ENCODE measurements at regions not wholly inside any gene's neighbourhood (a gene's known extent, or its start where the extent isn't known, plus 50 kb on each side); places are given as distances from the start of the nearest gene placed in this dataset.

DNA sequence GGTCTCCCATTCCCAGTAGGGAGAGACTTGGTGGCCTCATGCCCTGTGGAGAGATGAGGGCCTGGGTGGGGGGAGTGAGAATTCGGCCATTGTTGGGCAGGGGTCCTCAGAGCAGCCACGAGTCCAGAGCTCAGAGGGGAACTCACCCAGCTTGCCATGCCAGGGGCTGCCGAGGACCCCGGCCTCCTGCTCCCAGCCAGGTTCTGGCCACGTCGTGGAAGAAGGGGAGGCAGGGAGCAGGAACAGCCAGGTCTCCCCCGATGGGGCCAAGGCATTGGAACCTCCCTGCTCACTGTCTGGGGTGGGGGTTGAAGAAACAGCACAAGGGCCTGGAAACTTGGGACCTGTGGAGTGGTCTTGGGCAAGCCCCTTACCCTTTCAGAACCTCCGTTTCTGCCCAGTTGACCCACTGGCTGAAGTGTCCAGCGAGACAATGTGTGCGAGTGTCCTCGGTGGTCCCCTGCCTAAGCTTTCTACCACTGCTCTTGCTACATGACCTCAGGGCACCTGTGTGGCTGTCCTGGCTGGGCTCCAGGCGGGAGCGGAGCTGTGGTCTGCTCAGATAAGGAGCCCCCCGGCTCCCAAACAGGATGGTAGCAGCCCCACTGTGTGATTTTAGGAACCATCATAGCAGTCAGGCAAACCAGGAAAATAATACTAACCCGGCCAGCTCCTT lies 74.7 kb upstream of the WNT11 start:
- DNase-seq (ENCODE audit: low read depth) = no peak
- TF ChIP-seq, protein P1, sequence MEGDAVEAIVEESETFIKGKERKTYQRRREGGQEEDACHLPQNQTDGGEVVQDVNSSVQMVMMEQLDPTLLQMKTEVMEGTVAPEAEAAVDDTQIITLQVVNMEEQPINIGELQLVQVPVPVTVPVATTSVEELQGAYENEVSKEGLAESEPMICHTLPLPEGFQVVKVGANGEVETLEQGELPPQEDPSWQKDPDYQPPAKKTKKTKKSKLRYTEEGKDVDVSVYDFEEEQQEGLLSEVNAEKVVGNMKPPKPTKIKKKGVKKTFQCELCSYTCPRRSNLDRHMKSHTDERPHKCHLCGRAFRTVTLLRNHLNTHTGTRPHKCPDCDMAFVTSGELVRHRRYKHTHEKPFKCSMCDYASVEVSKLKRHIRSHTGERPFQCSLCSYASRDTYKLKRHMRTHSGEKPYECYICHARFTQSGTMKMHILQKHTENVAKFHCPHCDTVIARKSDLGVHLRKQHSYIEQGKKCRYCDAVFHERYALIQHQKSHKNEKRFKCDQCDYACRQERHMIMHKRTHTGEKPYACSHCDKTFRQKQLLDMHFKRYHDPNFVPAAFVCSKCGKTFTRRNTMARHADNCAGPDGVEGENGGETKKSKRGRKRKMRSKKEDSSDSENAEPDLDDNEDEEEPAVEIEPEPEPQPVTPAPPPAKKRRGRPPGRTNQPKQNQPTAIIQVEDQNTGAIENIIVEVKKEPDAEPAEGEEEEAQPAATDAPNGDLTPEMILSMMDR (conservative IDR thresholded peaks at IDR 0.05; ENCODE audit: low read length) = no peak
- H3K4me3 ChIP-seq (ENCODE audit: low read length) = no peak overlapping the region

DNA sequence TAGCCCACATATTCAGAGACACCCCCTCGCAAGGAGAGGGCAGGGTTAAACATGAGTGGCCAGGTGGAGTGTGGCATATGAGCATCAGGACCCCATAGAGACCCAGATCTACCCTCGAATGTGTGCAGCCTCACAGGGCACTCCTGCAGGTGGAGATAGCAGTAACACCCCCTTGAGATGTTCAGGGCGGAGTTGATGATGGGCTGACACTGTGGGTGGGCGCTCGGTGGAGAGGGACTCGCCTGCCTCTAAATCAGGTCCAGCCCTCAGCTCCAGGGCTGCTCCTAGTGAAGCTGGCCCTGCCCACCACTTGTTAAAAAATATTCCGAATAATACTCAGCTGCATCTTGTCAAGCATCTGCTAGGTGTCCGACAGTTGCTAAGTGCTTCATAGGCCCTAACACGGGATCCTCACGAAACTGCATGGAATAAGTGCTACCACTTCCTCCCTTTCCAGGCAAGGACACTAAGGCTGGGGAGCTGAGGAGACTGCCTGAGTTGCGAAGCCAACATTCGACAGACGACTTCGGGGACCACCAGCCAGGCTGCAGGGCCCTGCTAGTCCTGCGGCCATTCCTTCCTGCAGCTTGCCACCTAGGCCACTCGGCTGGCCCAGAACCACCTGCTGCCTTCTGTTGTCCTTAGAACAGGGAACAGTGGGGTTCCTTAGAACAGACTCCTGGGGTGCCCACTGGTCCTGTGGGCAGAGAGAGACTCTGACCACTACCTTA lies 74.0 kb upstream of the WNT11 start:
- TF ChIP-seq, protein P1 (conservative IDR thresholded peaks at IDR 0.05; ENCODE audit: low read length) = no peak
- H3K4me3 ChIP-seq (ENCODE audit: low read length) = no peak overlapping the region
- DNase-seq (ENCODE audit: low read depth) = no peak

DNA sequence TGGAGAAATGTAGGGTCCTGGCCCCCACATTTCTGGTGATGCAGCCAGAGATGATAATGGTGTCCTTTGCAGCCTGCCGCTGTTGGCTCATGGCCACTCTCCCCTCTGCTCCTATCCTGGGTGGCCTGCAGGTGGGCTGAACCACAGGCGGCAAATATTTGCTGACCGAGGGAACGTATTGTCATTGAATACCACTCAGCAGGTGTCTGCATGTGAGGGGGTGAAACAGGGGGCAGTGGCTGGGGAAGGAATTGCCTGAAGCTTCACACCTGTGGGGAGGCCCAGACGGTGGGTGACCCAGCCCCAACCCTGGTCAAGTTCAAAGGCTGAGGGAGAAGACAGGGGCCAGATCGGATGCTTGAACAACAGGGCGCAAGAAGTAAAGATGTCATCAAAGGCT lies 73.3 kb upstream of the WNT11 start:
- no peak for DNase-seq (ENCODE audit: low read depth)
- H3K4me3 ChIP-seq (ENCODE audit: low read length) = no peak overlapping the region
- TF ChIP-seq, protein P1 (conservative IDR thresholded peaks at IDR 0.05; ENCODE audit: low read length) = no peak

DNA sequence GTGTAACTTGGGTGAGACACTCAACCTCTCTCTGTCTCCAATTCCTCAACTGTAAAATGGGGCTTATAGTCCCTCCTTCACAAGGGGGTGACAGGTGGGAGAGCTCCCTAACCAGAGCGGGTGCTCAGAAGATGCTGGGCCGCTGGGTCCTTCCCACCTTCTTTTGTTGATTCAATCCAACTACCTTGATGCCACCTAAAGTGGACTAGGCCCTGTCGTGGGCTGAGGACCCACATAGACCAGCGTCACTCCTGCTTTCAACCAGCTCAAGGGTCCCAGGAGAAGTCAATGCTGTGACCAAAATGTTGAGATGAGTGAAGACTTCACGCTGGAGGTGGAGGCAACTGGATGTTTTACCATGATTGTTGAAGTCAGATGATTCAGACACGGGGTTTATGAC lies 72.7 kb upstream of the WNT11 start:
- no peak for DNase-seq (ENCODE audit: low read depth)
- H3K4me3 ChIP-seq (ENCODE audit: low read length) = no peak overlapping the region
- TF ChIP-seq, protein P1 (conservative IDR thresholded peaks at IDR 0.05; ENCODE audit: low read length) = no peak

DNA sequence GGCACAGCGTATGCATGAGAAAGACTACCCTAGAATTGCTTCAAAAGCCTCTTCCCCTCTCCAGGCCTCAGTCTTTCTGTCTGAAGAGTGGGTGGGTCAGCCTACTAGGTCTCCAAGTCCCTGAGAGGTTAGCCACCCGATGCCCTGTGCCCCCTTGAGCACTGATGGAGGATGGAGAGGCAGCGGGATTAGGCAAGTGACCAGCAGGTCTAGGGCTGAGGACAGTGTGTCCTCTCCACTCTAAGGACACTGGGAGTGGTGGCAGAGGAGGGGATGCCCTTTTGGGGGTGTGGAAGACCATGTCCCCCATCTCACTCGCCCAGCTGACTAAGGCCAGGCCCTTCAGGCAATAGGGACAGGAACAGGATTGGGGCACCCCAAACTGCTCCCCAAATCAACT lies 72.2 kb upstream of the WNT11 start:
- no peak for DNase-seq (ENCODE audit: low read depth)
- TF ChIP-seq, protein P1 (conservative IDR thresholded peaks at IDR 0.05; ENCODE audit: low read length) = no peak
- H3K4me3 ChIP-seq (ENCODE audit: low read length) = no peak overlapping the region

DNA sequence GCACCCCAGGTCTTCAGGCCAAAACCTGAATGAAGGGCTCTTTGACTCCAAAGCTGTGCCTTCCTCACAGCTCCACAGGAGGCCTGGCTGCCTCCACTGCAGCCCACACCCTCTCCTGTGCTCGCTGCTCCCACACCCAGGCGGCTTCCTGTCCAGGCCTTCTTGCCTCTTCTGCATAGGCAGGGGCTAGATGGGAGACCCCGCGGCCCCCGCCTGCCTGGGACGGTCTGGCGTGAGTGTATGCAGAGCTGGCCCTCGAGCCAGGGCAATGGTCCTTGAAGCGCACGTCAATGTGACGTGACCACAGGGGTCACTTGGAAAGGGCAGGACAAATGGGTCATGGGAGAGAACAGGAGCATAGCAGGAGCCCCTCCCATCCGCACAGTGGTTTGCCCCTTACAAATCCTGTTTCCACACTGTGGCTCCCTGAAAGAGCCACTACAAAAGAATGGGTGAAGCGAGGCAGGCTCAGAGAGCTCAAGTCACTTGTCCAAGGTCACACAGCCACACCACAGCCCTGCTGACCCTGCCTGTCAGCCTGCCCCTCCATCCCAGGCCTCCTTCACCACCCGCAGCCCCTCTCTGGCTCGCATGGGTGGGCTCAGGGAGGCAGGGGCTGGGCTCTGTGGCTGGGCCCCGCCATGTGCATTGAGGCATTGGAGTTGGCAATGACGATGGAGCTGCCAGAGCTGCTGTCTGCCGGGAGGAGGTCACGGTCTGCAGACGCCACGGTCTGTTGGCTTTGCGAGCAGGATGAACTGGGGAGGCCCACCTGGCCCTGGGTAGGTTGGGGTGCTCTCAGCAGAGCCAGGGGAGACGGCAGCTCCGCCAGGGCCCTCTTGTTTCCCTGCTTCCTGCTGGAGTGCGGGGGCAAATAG lies 71.2 kb upstream of the WNT11 start:
- no peak overlapping the region for H3K4me3 ChIP-seq (ENCODE audit: low read length)
- DNase-seq (ENCODE audit: low read depth) = no peak
- TF ChIP-seq, protein P1 (conservative IDR thresholded peaks at IDR 0.05; ENCODE audit: low read length) = no peak

All from AG10803 (cell line).